ENCODE measurements at regions not wholly inside any gene's neighbourhood (a gene's known extent, or its start where the extent isn't known, plus 50 kb on each side); places are given as distances from the start of the nearest gene placed in this dataset.

- no peaks in the 10 kb centered on the region for H4K20me1 ChIP-seq (ENCODE audit: control insufficient read depth, extremely low read depth, insufficient read depth, low read length)
- no peak overlapping the region for H3K4me3 ChIP-seq (ENCODE audit: control insufficient read depth in 2 of 3, extremely low read depth in 1 of 3, insufficient read depth in 2 of 3, low read depth in 1 of 3, low read length in 3 of 3)
- H3K9me3 ChIP-seq (ENCODE audit: control insufficient read depth, low read depth, low read length) = no peaks in the 10 kb centered on the region
- H3K4me2 ChIP-seq (ENCODE audit: control insufficient read depth, extremely low read depth, insufficient read depth, low read depth, low read length) = no peak overlapping the region
- no peak overlapping the region for H3K27ac ChIP-seq (ENCODE audit: control insufficient read depth, insufficient read depth, low read length)
- H3K9ac ChIP-seq (ENCODE audit: control insufficient read depth, extremely low read depth, insufficient read depth, low read length) = no peak overlapping the region
- H3K27me3 ChIP-seq (ENCODE audit: control insufficient read depth, extremely low read depth, insufficient read depth, low read length) = peaks cover 11% of the 10 kb centered on the region
- H3K4me1 ChIP-seq (ENCODE audit: control insufficient read depth, extremely low read depth, insufficient read depth, low read length) = no peaks in the 10 kb centered on the region
- peaks cover 2% of the 10 kb centered on the region for H3K9me1 ChIP-seq (ENCODE audit: control insufficient read depth, extremely low read depth, insufficient read depth, low read length)
- DNase-seq (ENCODE audit: low read depth, low spot score) (no peak), FAIRE-seq (no peak)
- no peaks in the 10 kb centered on the region for H3K79me2 ChIP-seq (ENCODE audit: control insufficient read depth, insufficient read depth, low read length)
- no peak overlapping the region for H2AFZ ChIP-seq (ENCODE audit: control insufficient read depth, low read length)
- no peak for TF ChIP-seq EZH2 (IDR thresholded peaks at IDR 0.05; ENCODE audit: low read length)
- TF ChIP-seq, protein P1, sequence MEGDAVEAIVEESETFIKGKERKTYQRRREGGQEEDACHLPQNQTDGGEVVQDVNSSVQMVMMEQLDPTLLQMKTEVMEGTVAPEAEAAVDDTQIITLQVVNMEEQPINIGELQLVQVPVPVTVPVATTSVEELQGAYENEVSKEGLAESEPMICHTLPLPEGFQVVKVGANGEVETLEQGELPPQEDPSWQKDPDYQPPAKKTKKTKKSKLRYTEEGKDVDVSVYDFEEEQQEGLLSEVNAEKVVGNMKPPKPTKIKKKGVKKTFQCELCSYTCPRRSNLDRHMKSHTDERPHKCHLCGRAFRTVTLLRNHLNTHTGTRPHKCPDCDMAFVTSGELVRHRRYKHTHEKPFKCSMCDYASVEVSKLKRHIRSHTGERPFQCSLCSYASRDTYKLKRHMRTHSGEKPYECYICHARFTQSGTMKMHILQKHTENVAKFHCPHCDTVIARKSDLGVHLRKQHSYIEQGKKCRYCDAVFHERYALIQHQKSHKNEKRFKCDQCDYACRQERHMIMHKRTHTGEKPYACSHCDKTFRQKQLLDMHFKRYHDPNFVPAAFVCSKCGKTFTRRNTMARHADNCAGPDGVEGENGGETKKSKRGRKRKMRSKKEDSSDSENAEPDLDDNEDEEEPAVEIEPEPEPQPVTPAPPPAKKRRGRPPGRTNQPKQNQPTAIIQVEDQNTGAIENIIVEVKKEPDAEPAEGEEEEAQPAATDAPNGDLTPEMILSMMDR (optimal IDR thresholded peaks at IDR 0.05 in 1 of 3, IDR thresholded peaks at IDR 0.05 in 1 of 3, conservative IDR thresholded peaks at IDR 0.05 in 1 of 3; ENCODE audit: extremely low read depth in 1 of 3, insufficient read depth in 2 of 3, low read length in 3 of 3) = no peak
- dilution Hi-C loops (cut with MboI; ENCODE audit: extremely low pct_ligation_motif_present, low sequenced_read_pairs) = no loop called here
- H3K36me3 ChIP-seq (ENCODE audit: control insufficient read depth in 2 of 2, extremely low read depth in 1 of 2, insufficient read depth in 2 of 2, low read length in 2 of 2) = no peaks in the 10 kb centered on the region
Measured at GRCh38 chr2:105627534-105627933, 117.2 kb upstream of the NCK2 start.

GRCh38 chr2:105626966-105627340 lies 117.8 kb upstream of the NCK2 start:
- Histone ChIP-seq H3K4me3 (ENCODE audit: control insufficient read depth in 2 of 3, extremely low read depth in 1 of 3, insufficient read depth in 2 of 3, low read depth in 1 of 3, low read length in 3 of 3) (no peak overlapping the region), H4K20me1 (ENCODE audit: control insufficient read depth, extremely low read depth, insufficient read depth, low read length) (no peaks in the 10 kb centered on the region), H2AFZ (ENCODE audit: control insufficient read depth, low read length) (no peak overlapping the region), H3K79me2 (ENCODE audit: control insufficient read depth, insufficient read depth, low read length) (no peaks in the 10 kb centered on the region), H3K9me1 (ENCODE audit: control insufficient read depth, extremely low read depth, insufficient read depth, low read length) (peaks cover 2% of the 10 kb centered on the region), H3K4me2 (ENCODE audit: control insufficient read depth, extremely low read depth, insufficient read depth, low read depth, low read length) (no peak overlapping the region), H3K27me3 (ENCODE audit: control insufficient read depth, extremely low read depth, insufficient read depth, low read length) (peaks cover 14% of the 10 kb centered on the region), H3K4me1 (ENCODE audit: control insufficient read depth, extremely low read depth, insufficient read depth, low read length) (no peaks in the 10 kb centered on the region), H3K27ac (ENCODE audit: control insufficient read depth, insufficient read depth, low read length) (no peak overlapping the region), H3K9me3 (ENCODE audit: control insufficient read depth, low read depth, low read length) (no peaks in the 10 kb centered on the region), H3K36me3 (ENCODE audit: control insufficient read depth in 2 of 2, extremely low read depth in 1 of 2, insufficient read depth in 2 of 2, low read length in 2 of 2) (no peaks in the 10 kb centered on the region), H3K9ac (ENCODE audit: control insufficient read depth, extremely low read depth, insufficient read depth, low read length) (no peak overlapping the region)
- FAIRE-seq = no peak
- TF ChIP-seq EZH2 (IDR thresholded peaks at IDR 0.05; ENCODE audit: low read length) = no peak
- TF ChIP-seq, protein P1 (optimal IDR thresholded peaks at IDR 0.05 in 1 of 3, IDR thresholded peaks at IDR 0.05 in 1 of 3, conservative IDR thresholded peaks at IDR 0.05 in 1 of 3; ENCODE audit: extremely low read depth in 1 of 3, insufficient read depth in 2 of 3, low read length in 3 of 3) = no peak
- dilution Hi-C loops (cut with MboI; ENCODE audit: extremely low pct_ligation_motif_present, low sequenced_read_pairs) = no loop called here
- no peak for DNase-seq (ENCODE audit: low read depth, low spot score)

Data from keratinocyte (primary cell).